ENCODE measurements at regions not wholly inside any gene's neighbourhood (a gene's known extent, or its start where the extent isn't known, plus 50 kb on each side); places are given as distances from the start of the nearest gene placed in this dataset.

DNA sequence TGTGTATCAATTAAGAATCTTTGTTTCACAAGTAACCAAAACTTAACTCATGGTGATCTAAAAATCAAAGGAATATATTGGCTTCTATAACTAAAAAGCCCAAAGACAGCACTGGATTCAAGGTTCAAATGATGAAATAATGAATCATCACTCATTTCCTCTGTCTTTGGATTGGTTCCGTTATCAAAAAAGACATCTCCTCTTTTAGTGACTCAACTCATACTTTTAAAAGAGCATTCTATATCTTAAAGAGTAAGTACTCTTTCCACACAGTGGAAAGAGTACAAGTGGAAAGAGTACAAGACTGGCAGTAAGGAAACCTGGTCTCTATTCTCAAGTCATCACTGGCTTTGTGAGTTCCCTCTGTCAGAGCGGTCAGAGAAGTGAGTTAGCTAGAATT is 141.4 kb upstream of the NMUR2 start:
- H3K9me3 ChIP-seq, result no peaks in the 10 kb centered on the region
- H3K27ac ChIP-seq, result no peak overlapping the region
- ATAC-seq, result no peak
- TF ChIP-seq EP300 (IDR thresholded peaks at IDR 0.05) (no peak), CTCF (IDR thresholded peaks at IDR 0.05) (no peak), POLR2AphosphoS5 (IDR thresholded peaks at IDR 0.05) (no peak), POLR2A (IDR thresholded peaks at IDR 0.05) (no peak)
- no peak overlapping the region for H3K4me3 ChIP-seq
- 88 to 92% methylated on average over 2 of the region's 2 CpGs for WGBS, 2 donors (ENCODE audit: low coverage in 1 of 2)
- no peaks in the 10 kb centered on the region for H3K4me1 ChIP-seq
- no peaks in the 10 kb centered on the region for H3K36me3 ChIP-seq
- peaks cover 5% of the 10 kb centered on the region for H3K27me3 ChIP-seq

DNA sequence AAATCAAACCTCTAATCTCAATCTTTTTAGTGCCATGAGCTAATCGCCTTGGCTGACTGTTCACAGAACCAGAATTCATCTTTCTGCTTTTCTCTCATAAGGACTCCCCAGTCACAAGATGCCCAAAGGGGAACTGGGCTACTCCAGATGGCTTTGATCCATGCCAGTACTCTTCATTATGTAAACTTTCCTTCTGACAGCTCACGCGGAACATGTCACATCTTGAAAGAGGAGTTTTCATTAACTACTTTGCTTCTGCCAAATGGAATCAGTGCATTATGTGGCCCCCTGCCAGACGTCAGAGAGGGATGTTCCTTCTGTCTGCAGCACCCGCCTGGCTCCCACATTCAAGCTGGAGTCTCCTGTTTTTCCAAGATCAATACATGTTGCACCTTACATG is 142.1 kb upstream of the NMUR2 start:
- Histone ChIP-seq H3K9me3 (no peaks in the 10 kb centered on the region), H3K27ac (no peak overlapping the region), H3K4me3 (no peak overlapping the region), H3K36me3 (no peaks in the 10 kb centered on the region), H3K4me1 (no peaks in the 10 kb centered on the region), H3K27me3 (no peaks in the 10 kb centered on the region)
- TF ChIP-seq POLR2AphosphoS5 (IDR thresholded peaks at IDR 0.05), result no peak
- no peak for TF ChIP-seq EP300 (IDR thresholded peaks at IDR 0.05)
- TF ChIP-seq POLR2A (IDR thresholded peaks at IDR 0.05), result no peak
- no peak for TF ChIP-seq CTCF (IDR thresholded peaks at IDR 0.05)
- ATAC-seq, result no peak
- 18 to 25% methylated on average over 3 to 4 of the region's 5 CpGs for WGBS, 2 donors (ENCODE audit: low coverage in 1 of 2)

- WGBS, 2 donors (ENCODE audit: low coverage in 1 of 2), result 74 to 100% methylated on average over 1 to 2 of the region's 2 CpGs
- no peaks in the 10 kb centered on the region for H3K4me1 ChIP-seq
- ATAC-seq, result no peak
- H3K36me3 ChIP-seq, result no peaks in the 10 kb centered on the region
- H3K27ac ChIP-seq, result no peak overlapping the region
- no peaks in the 10 kb centered on the region for H3K9me3 ChIP-seq
- H3K27me3 ChIP-seq, result no peaks in the 10 kb centered on the region
- H3K4me3 ChIP-seq, result no peak overlapping the region
- no peak for TF ChIP-seq POLR2A (IDR thresholded peaks at IDR 0.05)
- no peak for TF ChIP-seq EP300 (IDR thresholded peaks at IDR 0.05)
- TF ChIP-seq CTCF (IDR thresholded peaks at IDR 0.05), result no peak
- no peak for TF ChIP-seq POLR2AphosphoS5 (IDR thresholded peaks at IDR 0.05)
These were observed 144.6 kb upstream of the NMUR2 start for GRCh38 chr5:152549709-152550108.

GRCh38 chr5:152551061-152551460 is 146.0 kb upstream of the NMUR2 start:
- no peak for ATAC-seq
- TF ChIP-seq POLR2AphosphoS5 (IDR thresholded peaks at IDR 0.05) (no peak), CTCF (IDR thresholded peaks at IDR 0.05) (no peak), EP300 (IDR thresholded peaks at IDR 0.05) (no peak), POLR2A (IDR thresholded peaks at IDR 0.05) (no peak)
- no peak overlapping the region for H3K27ac ChIP-seq
- no peaks in the 10 kb centered on the region for H3K9me3 ChIP-seq
- no peak overlapping the region for H3K4me3 ChIP-seq
- no peaks in the 10 kb centered on the region for H3K36me3 ChIP-seq
- H3K4me1 ChIP-seq, result no peaks in the 10 kb centered on the region
- no peaks in the 10 kb centered on the region for H3K27me3 ChIP-seq

DNA sequence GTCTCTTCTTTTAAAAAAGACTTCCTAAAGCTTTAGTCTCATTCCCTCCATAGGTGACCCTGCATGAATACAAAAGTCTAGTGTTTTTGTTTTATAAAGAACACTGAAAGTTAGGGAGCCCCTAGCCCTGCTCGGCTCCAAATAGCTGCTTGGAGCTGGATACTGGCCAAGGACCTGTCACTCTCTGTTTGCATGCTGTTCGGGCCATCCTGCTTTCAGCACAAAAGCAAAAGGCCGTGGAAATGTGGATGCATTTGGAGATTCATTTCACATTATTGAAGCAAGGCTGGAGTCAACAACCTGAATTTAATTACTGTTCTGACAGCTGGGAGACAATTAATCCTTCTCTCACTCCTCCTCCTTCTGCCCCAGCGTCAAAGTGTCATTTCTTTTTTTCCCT is 151.7 kb upstream of the NMUR2 start:
- TF ChIP-seq CTCF (IDR thresholded peaks at IDR 0.05) (no peak), POLR2A (IDR thresholded peaks at IDR 0.05) (no peak), POLR2AphosphoS5 (IDR thresholded peaks at IDR 0.05) (no peak), EP300 (IDR thresholded peaks at IDR 0.05) (no peak)
- no peak overlapping the region for H3K27ac ChIP-seq
- WGBS, 2 donors (ENCODE audit: low coverage in 1 of 2), result 7 to 35% methylated on average over 3 to 4 of the region's 4 CpGs
- H3K9me3 ChIP-seq, result no peaks in the 10 kb centered on the region
- H3K4me1 ChIP-seq, result no peaks in the 10 kb centered on the region
- no peak for ATAC-seq
- H3K36me3 ChIP-seq, result no peaks in the 10 kb centered on the region
- no peak overlapping the region for H3K4me3 ChIP-seq
- no peaks in the 10 kb centered on the region for H3K27me3 ChIP-seq
